DMS53 treated with DMSO at 0.1 percent for 48 hours (cell line): ENCODE measurements at regions not wholly inside any gene's neighbourhood (a gene's known extent, or its start where the extent isn't known, plus 50 kb on each side); places are given as distances from the start of the nearest gene placed in this dataset.
A peak's percentile ranks its signal among the peaks of the same experiment; 100 is the strongest.
"Not testable (repeated sequence)": the region's sequence is repeated elsewhere in the genome, so short reads cannot be mapped to it uniquely, and the experiment has no call there.

Experiments used
- DNase-seq: peaks from one replicate; lab custom pipeline; 2025; ENCODE audit not compliant: unreplicated experiment; lab: John Stamatoyannopoulos, UW

- DNase-seq: no peak
These were observed 210.9 kb upstream of the NRIP1 start for GRCh38 chr21:15275615-15276235.

- no peak for DNase-seq
These were observed 211.4 kb upstream of the NRIP1 start for GRCh38 chr21:15276243-15276642.

- DNase-seq: no peak
These were observed 212.7 kb upstream of the NRIP1 start for GRCh38 chr21:15277466-15277865.

- DNase-seq: no peak
These were observed 213.5 kb upstream of the NRIP1 start for GRCh38 chr21:15278279-15278678.

GRCh38 chr21:15278851-15279250 lies 214.1 kb upstream of the NRIP1 start:
- no peak for DNase-seq

GRCh38 chr21:15279482-15279881 lies 214.7 kb upstream of the NRIP1 start:
- DNase-seq: no peak

- no peak for DNase-seq
These were observed 216.9 kb upstream of the NRIP1 start for GRCh38 chr21:15281714-15282113.

GRCh38 chr21:15282665-15283064 lies 217.9 kb upstream of the NRIP1 start:
- DNase-seq: no peak

GRCh38 chr21:15283138-15283537 lies 218.3 kb upstream of the NRIP1 start:
- no peak for DNase-seq

GRCh38 chr21:15283789-15284188 lies 219.0 kb upstream of the NRIP1 start:
- DNase-seq: no peak

- DNase-seq: no peak
These were observed 220.8 kb upstream of the NRIP1 start for GRCh38 chr21:15285556-15285955.

- DNase-seq: no peak
These were observed 224.4 kb upstream of the NRIP1 start for GRCh38 chr21:15289246-15289645.

GRCh38 chr21:15289896-15290841 lies 225.4 kb upstream of the NRIP1 start:
- DNase-seq: peak; percentile 86

- DNase-seq: peak; percentile 13
These were observed 226.9 kb upstream of the NRIP1 start for GRCh38 chr21:15291621-15292266.

- peak; percentile 51 for DNase-seq
These were observed 228.4 kb upstream of the NRIP1 start for GRCh38 chr21:15293240-15293639.

GRCh38 chr21:15295875-15296274 lies 231.1 kb upstream of the NRIP1 start:
- no peak for DNase-seq

GRCh38 chr21:15297824-15298223 lies 233.0 kb upstream of the NRIP1 start:
- DNase-seq: no peak

GRCh38 chr21:15298306-15298705 lies 233.5 kb upstream of the NRIP1 start:
- DNase-seq: no peak

GRCh38 chr21:15298755-15299154 lies 234.0 kb upstream of the NRIP1 start:
- not testable (repeated sequence) for DNase-seq

GRCh38 chr21:15300131-15300530 lies 235.3 kb upstream of the NRIP1 start:
- DNase-seq: no peak

GRCh38 chr21:15301014-15301413 lies 236.2 kb upstream of the NRIP1 start:
- DNase-seq: no peak

GRCh38 chr21:15301736-15302135 lies 236.9 kb upstream of the NRIP1 start:
- no peak for DNase-seq
